Right lobe of liver (tissue), 6 donors: ENCODE measurements at regions not wholly inside any gene's neighbourhood (a gene's known extent, or its start where the extent isn't known, plus 50 kb on each side); places are given as distances from the start of the nearest gene placed in this dataset.

Experiments
- ATAC-seq, 4 donors: fragments of 200-7000 bp; cut with Tn5 transposase; one replicate each; pipeline ENCODE4 v1.9.1; 2020; ENCODE audit warnings: mild to moderate bottlenecking in 4 of 4, moderate library complexity in 4 of 4
- DNase-seq, 3 donors: peaks; one replicate each; pipeline ENCODE4 v3.0.0-alpha.2; 2020
- H3K27ac ChIP-seq, 3 donors: fragments of 200-600 bp; one replicate each; pipeline ENCODE4 v1.8.0; 2022
- H3K27me3 ChIP-seq, 2 donors: fragments of 200-600 bp; one replicate each; pipeline ENCODE4 v1.8.0; 2022
- H3K36me3 ChIP-seq, 4 donors: fragments of 200-600 bp; sonication (generic) in 1 of 4; one replicate each; pipeline versions ENCODE4 v1.5.1 to v1.8.0; 2017 to 2022; ENCODE audit warnings: control low read depth in 1 of 4
- H3K4me1 ChIP-seq, 4 donors: fragments of 200-600 bp; sonication (generic) in 1 of 4; one replicate each; pipeline versions ENCODE4 v1.5.1 to v1.8.0; 2017 to 2022; ENCODE audit warnings: control low read depth in 1 of 4
- H3K4me3 ChIP-seq, 3 donors: fragments of 200-600 bp; one replicate each; pipeline ENCODE4 v1.8.0; 2022
- H3K9me3 ChIP-seq, 4 donors: fragments of 200-600 bp; sonication (generic) in 1 of 4; one replicate each; pipeline versions ENCODE4 v1.5.1 to v1.8.0; 2017 to 2022; ENCODE audit warnings: control low read depth in 1 of 4
- CTCF ChIP-seq, 4 donors: fragments of 200-600 bp in 3 of 4; fragments of 450-650 bp in 1 of 4; IDR thresholded peaks; one replicate each; pipeline versions ENCODE4 v1.5.1 to v1.8.0; 2016 to 2022; ENCODE audit warnings: antibody characterized with exemption in 4 of 4, mild to moderate bottlenecking in 2 of 4
- POLR2A ChIP-seq: fragments of 450-650 bp; IDR thresholded peaks from one replicate; pipeline ENCODE4 v1.6.1; 2017; ENCODE audit warnings: antibody characterized with exemption, mild to moderate bottlenecking
- WGBS: methylation state at CpG from one replicate; pipeline ENCODE4 v1.1.6; 2018; ENCODE audit warnings: low coverage, low lambda C conversion rate; ENCODE audit not compliant: insufficient coverage; ENCODE audit errors: missing lambda C conversion rate; 5-methylcytosine and 5-hydroxymethylcytosine counted together
- intact Hi-C, 2 donors: fragments of 100-400 bp; cut with DNase I; formaldehyde crosslinking; loops; one replicate each; pipeline versions ENCODE4 v1.11.2 to v1.14.1; 2022
- donor health status: DM: no; HTN: yes; CAD: no.
- donor health status: DM: no; HTN: no; CAD: no.
- donor health status: DM: no; HTN: no; CAD: no.
- donor health status: DM: no; HTN: yes; CAD: no.
- donor health status: DM: no; HTN: yes; CAD: no.

GRCh38 chr2:216571178-216571908 lies 61.9 kb upstream of the IGFBP2 start:
- ATAC-seq = peak; percentile 58 to 63 (median 60)
- no peak for TF ChIP-seq CTCF (IDR thresholded peaks at IDR 0.05)
- no peak for TF ChIP-seq POLR2A
- peak in 1 of 3 donors; percentile 62 for DNase-seq
- Histone ChIP-seq H3K27ac (peak overlapping the region; percentile 70 to 95 (median 89)), H3K9me3 (no peaks in the 10 kb centered on the region), H3K27me3 (no peaks in the 10 kb centered on the region), H3K4me3 (no peak overlapping the region), H3K36me3 (no peaks in the 10 kb centered on the region), H3K4me1 (peaks cover 0 to 56% (median 14%) of the 10 kb centered on the region in 4 donors)
- 46% methylated on average over 3 of the region's 3 CpGs for WGBS
- intact Hi-C loops = loop anchor here in 1 of 2 donors (5.0 kb wide), 1 partner anchor 46 kb away; no protein-coding TSS in a partner anchor

- peak in 2 of 4 donors; percentile 9 to 49 for ATAC-seq
These were observed 61.2 kb upstream of the IGFBP2 start for GRCh38 chr2:216571909-216572513.

GRCh38 chr2:216572582-216573578 lies 60.3 kb upstream of the IGFBP2 start:
- ATAC-seq = peak; percentile 72 to 85 (median 80)
- Histone ChIP-seq H3K27ac (peak overlapping the region; percentile 70 to 95 (median 89)), H3K4me3 (peak overlapping the region in 1 of 3 donors; percentile 0), H3K36me3 (no peaks in the 10 kb centered on the region), H3K4me1 (peaks cover 0 to 51% (median 14%) of the 10 kb centered on the region in 4 donors), H3K27me3 (no peaks in the 10 kb centered on the region), H3K9me3 (no peaks in the 10 kb centered on the region)
- DNase-seq = peak; percentile 87 to 96 (median 93)
- 23% methylated on average over 12 of the region's 12 CpGs for WGBS
- intact Hi-C loops = loop anchor here in 1 of 2 donors (5.0 kb wide), 1 partner anchor 44 kb away; no protein-coding TSS in a partner anchor
- TF ChIP-seq CTCF (IDR thresholded peaks at IDR 0.05) = no peak
- TF ChIP-seq POLR2A = peak; percentile 51

More at GRCh38 chr2:216571909-216572513, 61.2 kb upstream of the IGFBP2 start:
- H3K27ac ChIP-seq = peak overlapping the region; percentile 70 to 95 (median 89)
- no peaks in the 10 kb centered on the region for H3K36me3 ChIP-seq
- no peak for DNase-seq
- H3K4me3 ChIP-seq = peak overlapping the region in 1 of 3 donors; percentile 0
- TF ChIP-seq POLR2A = no peak
- H3K4me1 ChIP-seq = peaks cover 0 to 56% (median 14%) of the 10 kb centered on the region in 4 donors
- 21% methylated on average over 4 of the region's 4 CpGs for WGBS
- no peaks in the 10 kb centered on the region for H3K27me3 ChIP-seq
- H3K9me3 ChIP-seq = no peaks in the 10 kb centered on the region
- intact Hi-C loops = loop anchor here in 1 of 2 donors (5.0 kb wide), 1 partner anchor 45 kb away; no protein-coding TSS in a partner anchor

- ATAC-seq (no peak), DNase-seq (no peak)
- intact Hi-C loops = loop anchor here in 1 of 2 donors (5.0 kb wide), 1 partner anchor 43 kb away; no protein-coding TSS in a partner anchor
- no peaks in the 10 kb centered on the region for H3K36me3 ChIP-seq
- peaks cover 0 to 44% (median 14%) of the 10 kb centered on the region in 4 donors for H3K4me1 ChIP-seq
- TF ChIP-seq POLR2A (no peak), CTCF (IDR thresholded peaks at IDR 0.05) (no peak)
- peak overlapping the region; percentile 70 to 95 (median 89) for H3K27ac ChIP-seq
- no peak overlapping the region for H3K4me3 ChIP-seq
- no peaks in the 10 kb centered on the region for H3K9me3 ChIP-seq
- no peaks in the 10 kb centered on the region for H3K27me3 ChIP-seq
- 57% methylated on average over 2 of the region's 2 CpGs for WGBS
These were observed 59.2 kb upstream of the IGFBP2 start for GRCh38 chr2:216574046-216574445.
